H1 (cell line): ENCODE measurements at regions not wholly inside any gene's neighbourhood (a gene's known extent, or its start where the extent isn't known, plus 50 kb on each side); places are given as distances from the start of the nearest gene placed in this dataset.

Experiments
- CTCF ChIA-PET: fragments of 300-600 bp; sonication (Branson Sonifier 250); formaldehyde crosslinking; loops from one replicate; lab custom pipeline; 2021; ENCODE audit not compliant: partially characterized antibody; lab: Charles Lee
- POLR2A ChIA-PET: fragments of 300-600 bp; sonication (Branson Sonifier 250); formaldehyde crosslinking; loops from one replicate; lab custom pipeline; 2021; ENCODE audit warnings: inconsistent platforms; ENCODE audit not compliant: partially characterized antibody; lab: Charles Lee
- DNase-seq, 2 experiments: peaks; one replicate each; pipeline versions ENCODE4 v3.0.0 to v3.0.0-alpha.2; 2010 to 2022; ENCODE audit warnings: low spot score in 2 of 2, low read depth in 1 of 2, mixed read lengths in 1 of 2
- FAIRE-seq: peaks from 2 replicates; lab custom pipeline; 2011; peaks lifted over from hg19 to GRCh38; lab: Jason Lieb, UNC
- H2AFZ ChIP-seq: 2 replicates; pipeline ENCODE4 v1.8.1; 2012; ENCODE audit warnings: low read length, inconsistent platforms
- H2AK5ac ChIP-seq: 2 replicates; pipeline ENCODE4 v1.6.1; 2013; ENCODE audit warnings: low read depth, low read length
- H2BK120ac ChIP-seq: replicated peaks from 2 replicates; pipeline ENCODE3; 2013; ENCODE audit warnings: low read depth, low read length, inconsistent platforms
- H2BK12ac ChIP-seq: 2 replicates; pipeline ENCODE4 v1.6.1; 2013; ENCODE audit warnings: low read depth, low read length
- H2BK15ac ChIP-seq: 2 replicates; pipeline ENCODE4 v1.6.1; 2013; ENCODE audit warnings: low read length
- H2BK20ac ChIP-seq: 2 replicates; pipeline ENCODE4 v1.6.1; 2013; ENCODE audit warnings: low read length
- H2BK5ac ChIP-seq: 2 replicates; pipeline ENCODE4 v1.6.1; 2013; ENCODE audit warnings: low read depth, low read length
- H3K14ac ChIP-seq: 2 replicates; pipeline ENCODE4 v1.6.1; 2013; ENCODE audit warnings: inconsistent platforms; ENCODE audit not compliant: insufficient read length
- H3K18ac ChIP-seq: 2 replicates; pipeline ENCODE4 v1.6.1; 2013; ENCODE audit warnings: low read length; ENCODE audit errors: extremely low read depth
- H3K23ac ChIP-seq: 2 replicates; pipeline ENCODE4 v1.6.1; 2013; ENCODE audit warnings: inconsistent platforms; ENCODE audit not compliant: insufficient read length
- H3K23me2 ChIP-seq: 2 replicates; pipeline ENCODE4 v1.6.1; 2013; ENCODE audit warnings: low read depth, low read length
- H3K27ac ChIP-seq: 2 replicates; pipeline ENCODE4 v1.6.1; 2011; ENCODE audit warnings: low read depth, low read length, inconsistent platforms
- H3K27me3 ChIP-seq, 4 experiments: replicated peaks in 1 of 4; 1 replicate in 1 of 4; 2 replicates in 3 of 4; pipeline versions ENCODE4 v1.6.1 to v1.8.1; 2011 to 2013; ENCODE audit warnings: low read length in 3 of 4, mild to moderate bottlenecking in 3 of 4, inconsistent platforms in 2 of 4, mixed read lengths in 2 of 4, moderate library complexity in 1 of 4; ENCODE audit not compliant: control insufficient read depth in 3 of 4, insufficient read depth in 3 of 4; ENCODE audit errors: extremely low read depth in 1 of 4
- H3K36me3 ChIP-seq, 4 experiments: 2 replicates each; pipeline versions ENCODE4 v1.6.1 to v1.8.1; 2011 to 2013; ENCODE audit warnings: mild to moderate bottlenecking in 4 of 4, low read length in 3 of 4, moderate library complexity in 2 of 4, control low read depth in 1 of 4, inconsistent platforms in 1 of 4; ENCODE audit not compliant: insufficient read depth in 4 of 4, control insufficient read depth in 2 of 4
- H3K4ac ChIP-seq: replicated peaks from 2 replicates; pipeline ENCODE3; 2013; ENCODE audit warnings: low read length, low read depth, mixed read lengths, inconsistent platforms; ENCODE audit not compliant: insufficient read length
- H3K4me1 ChIP-seq, 4 experiments: replicated peaks in 1 of 4; 1 replicate in 1 of 4; 2 replicates in 3 of 4; pipeline versions ENCODE4 v1.6.1 to v1.8.1; 2011 to 2013; ENCODE audit warnings: low read length in 3 of 4, inconsistent platforms in 2 of 4, mixed read lengths in 1 of 4; ENCODE audit not compliant: insufficient read depth in 4 of 4, control insufficient read depth in 3 of 4
- H3K4me2 ChIP-seq, 2 experiments: 2 replicates each; pipeline versions ENCODE4 v1.6.1 to v1.8.1; 2011 to 2013; ENCODE audit warnings: low read depth in 2 of 2, low read length in 2 of 2, control low read depth in 1 of 2, inconsistent platforms in 1 of 2, mild to moderate bottlenecking in 1 of 2; ENCODE audit not compliant: insufficient read depth in 1 of 2
- H3K4me3 ChIP-seq, 4 experiments: fragments of 200-600, 300-600 bp in 1 of 4; sonication (generic), shearing (Covaris generic), sonication (Bioruptor Twin) in 1 of 4; 2 replicates each; pipeline versions ENCODE4 v1.5.1 to v1.8.1; 2011 to 2016; ENCODE audit warnings: low read length in 4 of 4, low read depth in 3 of 4, control low read depth in 2 of 4, inconsistent platforms in 2 of 4, mild to moderate bottlenecking in 2 of 4, mixed read lengths in 1 of 4, moderate library complexity in 1 of 4; ENCODE audit not compliant: insufficient read depth in 2 of 4; ENCODE audit errors: extremely low read depth in 1 of 4
- H3K56ac ChIP-seq: replicated peaks from 2 replicates; pipeline ENCODE3; 2013; ENCODE audit warnings: low read depth, mild to moderate bottlenecking, mixed read lengths, low read length, inconsistent platforms; ENCODE audit not compliant: insufficient read length
- H3K79me1 ChIP-seq: 2 replicates; pipeline ENCODE4 v1.6.1; 2013; ENCODE audit warnings: low read depth, low read length, control low read depth
- H3K79me2 ChIP-seq, 2 experiments: 2 replicates each; pipeline versions ENCODE4 v1.6.1 to v1.8.1; 2012 to 2013; ENCODE audit warnings: low read length in 2 of 2, mild to moderate bottlenecking in 2 of 2, inconsistent platforms in 1 of 2; ENCODE audit not compliant: insufficient read depth in 2 of 2, control insufficient read depth in 1 of 2
- H3K9ac ChIP-seq, 4 experiments: replicated peaks in 1 of 4; 1 replicate in 1 of 4; 2 replicates in 3 of 4; pipeline versions ENCODE4 v1.6.1 to v1.8.1; 2011 to 2013; ENCODE audit warnings: low read depth in 3 of 4, low read length in 3 of 4, control low read depth in 2 of 4, mild to moderate bottlenecking in 2 of 4, moderate library complexity in 2 of 4, inconsistent platforms in 1 of 4; ENCODE audit errors: extremely low read depth in 1 of 4
- H3K9me3 ChIP-seq, 2 experiments: 2 replicates each; pipeline versions ENCODE4 v1.6.1 to v1.8.1; 2012 to 2013; ENCODE audit warnings: mild to moderate bottlenecking in 2 of 2, moderate library complexity in 2 of 2, control low read depth in 1 of 2, inconsistent platforms in 1 of 2, low read depth in 1 of 2, low read length in 1 of 2, mixed read lengths in 1 of 2; ENCODE audit not compliant: insufficient read depth in 2 of 2
- H4K20me1 ChIP-seq, 2 experiments: replicated peaks in 1 of 2; 2 replicates each; pipeline versions ENCODE3 to v1.8.1; 2011 to 2013; ENCODE audit warnings: inconsistent platforms in 2 of 2, low read length in 2 of 2, mild to moderate bottlenecking in 1 of 2; ENCODE audit not compliant: insufficient read depth in 2 of 2, control insufficient read depth in 1 of 2
- H4K5ac ChIP-seq: 2 replicates; pipeline ENCODE4 v1.6.1; 2013; ENCODE audit warnings: low read length, low read depth, mixed read lengths, inconsistent platforms; ENCODE audit not compliant: insufficient read length
- H4K8ac ChIP-seq: 2 replicates; pipeline ENCODE4 v1.8.0; 2013; ENCODE audit warnings: mild to moderate bottlenecking, moderate library complexity, low read length, inconsistent platforms; ENCODE audit not compliant: insufficient read depth; ENCODE audit errors: extremely low read depth
- H4K91ac ChIP-seq: replicated peaks from 2 replicates; pipeline ENCODE3; 2013; ENCODE audit warnings: low read length, mixed read lengths, inconsistent platforms; ENCODE audit not compliant: insufficient read length
- CREB1 ChIP-seq: IDR thresholded peaks from 2 replicates; pipeline ENCODE4 v1.6.1; 2012; ENCODE audit warnings: inconsistent platforms
- WGBS, 2 experiments: shearing (Covaris generic) in 1 of 2; methylation state at CpG; one replicate each; pipeline versions ENCODE4 v1.1.6 to v1.1.7; 2013 to 2015; ENCODE audit warnings: low lambda C conversion rate in 2 of 2, mixed read lengths in 2 of 2, inconsistent platforms in 1 of 2, low coverage in 1 of 2, missing lambda C conversion rate in 1 of 2; ENCODE audit not compliant: insufficient replicate concordance in 2 of 2, insufficient coverage in 1 of 2, insufficient read length in 1 of 2; ENCODE audit errors: extremely low coverage in 1 of 2, missing lambda C conversion rate in 1 of 2; 5-methylcytosine and 5-hydroxymethylcytosine counted together

DNA sequence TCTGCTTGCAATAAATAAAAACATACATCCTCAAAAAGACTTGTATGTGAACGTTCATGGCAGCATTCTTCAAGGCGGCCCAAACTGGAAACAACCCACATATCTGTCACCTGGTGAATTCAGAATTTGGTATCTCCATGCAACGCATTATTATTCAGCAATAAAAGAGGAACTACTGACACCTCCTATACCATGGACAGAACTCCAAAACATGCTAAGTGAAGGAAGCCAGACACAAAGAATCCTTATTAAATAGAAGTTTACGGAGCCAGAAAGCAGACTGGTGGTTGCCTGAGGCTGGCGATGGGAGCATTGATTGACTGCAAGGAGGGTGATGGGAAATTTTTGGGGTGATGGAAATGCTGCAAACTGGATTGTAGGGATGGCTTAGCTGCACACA is 530.8 kb upstream of the DPP6 start:
- no peak for FAIRE-seq
- no peaks in the 10 kb centered on the region for H3K79me2 ChIP-seq
- H3K23me2 ChIP-seq: no peaks in the 10 kb centered on the region
- no peak overlapping the region for H3K56ac ChIP-seq
- ChIA-PET CTCF (no interaction called here), POLR2A (no interaction called here)
- peaks cover 33 to 62% of the 10 kb centered on the region in 2 experiments for H3K9me3 ChIP-seq
- H4K8ac ChIP-seq: no peak overlapping the region
- H3K4ac ChIP-seq: no peak overlapping the region
- no peak overlapping the region for H4K91ac ChIP-seq
- H2BK12ac ChIP-seq: no peak overlapping the region
- H2AK5ac ChIP-seq: no peak overlapping the region
- no peak overlapping the region for H2BK15ac ChIP-seq
- no peak overlapping the region for H2BK5ac ChIP-seq
- H2BK120ac ChIP-seq: no peak overlapping the region
- no peak overlapping the region for H3K27ac ChIP-seq
- no peak overlapping the region for H4K5ac ChIP-seq
- H3K9ac ChIP-seq: no peak overlapping the region
- no peaks in the 10 kb centered on the region for H3K36me3 ChIP-seq
- H2AFZ ChIP-seq: no peak overlapping the region
- DNase-seq: no peak
- no peak overlapping the region for H3K23ac ChIP-seq
- H3K4me1 ChIP-seq: no peaks in the 10 kb centered on the region; a peak in 1 of 7 replicates
- H3K18ac ChIP-seq: no peak overlapping the region
- no peak overlapping the region for H3K14ac ChIP-seq
- no peak overlapping the region for H3K4me2 ChIP-seq
- WGBS, 2 experiments: 90% methylated on average over 5 of the region's 5 CpGs; no CpG with 5 or more reads in 1 of the 2 experiments
- no peaks in the 10 kb centered on the region for H3K79me1 ChIP-seq
- no peaks in the 10 kb centered on the region for H4K20me1 ChIP-seq
- TF ChIP-seq CREB1: no peak
- H3K27me3 ChIP-seq: no peaks in the 10 kb centered on the region; a peak in 1 of 7 replicates
- no peak overlapping the region for H3K4me3 ChIP-seq
- no peak overlapping the region for H2BK20ac ChIP-seq
